HK-2 (cell line): ENCODE measurements at regions not wholly inside any gene's neighbourhood (a gene's known extent, or its start where the extent isn't known, plus 50 kb on each side); places are given as distances from the start of the nearest gene placed in this dataset.
"Not testable (repeated sequence)": the region's sequence is repeated elsewhere in the genome, so short reads cannot be mapped to it uniquely, and the experiment has no call there.

Experiments
- DNase-seq: peaks from one replicate; pipeline ENCODE4 v3.0.0-alpha.2; 2018; ENCODE audit not compliant: unreplicated experiment

DNA sequence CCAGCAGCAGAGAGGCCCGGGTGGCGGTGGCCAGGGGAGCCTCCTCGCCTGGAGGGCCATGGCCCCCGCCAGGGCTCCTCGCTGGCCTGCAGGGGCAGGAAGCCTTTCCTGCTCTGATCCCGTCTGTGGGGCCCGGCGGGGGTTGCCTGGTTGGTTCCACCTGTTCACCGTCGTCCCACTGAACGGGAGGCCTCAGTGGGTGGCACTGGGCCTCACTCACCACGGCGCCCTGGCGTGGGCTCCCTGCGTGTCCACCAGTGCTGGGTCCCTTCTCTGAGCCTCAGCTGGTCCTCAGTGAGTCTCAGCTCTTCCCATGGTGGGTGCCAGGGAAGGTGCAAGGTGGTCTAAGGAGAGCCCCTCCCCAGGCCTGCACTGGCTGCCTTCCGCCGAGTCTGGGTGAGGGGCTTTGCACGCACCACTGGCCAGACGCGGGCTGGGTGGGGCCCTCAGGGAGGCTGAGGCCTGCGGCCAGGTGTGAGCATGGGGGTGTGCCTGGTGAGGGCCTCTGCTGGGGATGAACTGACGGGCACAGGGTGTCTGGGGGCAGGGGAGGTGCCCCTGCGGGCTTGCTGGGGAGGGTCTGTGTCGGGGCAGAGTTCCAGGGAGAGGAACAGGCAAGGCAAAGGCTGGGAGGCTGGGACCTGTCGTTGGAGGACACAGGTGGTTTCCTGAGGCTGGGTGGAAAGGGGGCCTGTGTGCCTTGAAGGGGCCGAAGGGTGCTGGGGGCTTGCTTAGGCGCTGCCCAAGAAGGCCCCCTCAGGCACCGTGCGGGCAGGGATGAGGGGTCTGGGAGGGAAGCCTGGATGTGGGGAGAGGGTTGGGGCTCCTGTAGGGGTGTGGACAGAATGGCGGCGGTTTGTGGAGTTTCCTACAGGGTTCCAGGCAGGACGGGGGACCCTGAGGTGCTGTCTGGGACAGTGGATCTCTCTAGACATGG lies 339.8 kb downstream of the TMEM121 start:
- no peak for DNase-seq

DNA sequence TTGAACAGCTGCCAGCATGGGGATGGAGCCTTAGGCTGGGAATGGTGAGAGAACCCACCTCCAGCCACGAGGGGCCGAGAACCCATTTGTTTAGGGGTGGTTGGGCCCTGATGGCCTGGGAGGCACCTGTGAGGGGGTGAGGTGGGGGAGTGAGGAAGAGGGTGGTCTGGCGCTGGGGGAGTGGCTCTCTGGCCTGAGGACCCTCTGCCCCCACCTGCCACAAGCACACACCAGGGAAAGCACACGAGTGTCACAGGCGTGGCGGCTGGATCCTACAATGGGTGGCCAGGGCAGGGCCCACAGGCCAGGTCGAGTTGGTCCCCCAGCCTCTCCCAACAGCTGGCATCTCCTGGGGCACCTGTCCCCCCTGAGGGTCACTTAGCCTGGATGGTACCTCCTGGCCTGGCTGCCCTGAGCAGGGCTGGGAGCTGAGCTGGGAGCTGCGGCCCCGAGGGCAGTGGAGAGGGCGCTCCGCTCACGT lies 340.5 kb downstream of the TMEM121 start:
- DNase-seq, result no peak

DNA sequence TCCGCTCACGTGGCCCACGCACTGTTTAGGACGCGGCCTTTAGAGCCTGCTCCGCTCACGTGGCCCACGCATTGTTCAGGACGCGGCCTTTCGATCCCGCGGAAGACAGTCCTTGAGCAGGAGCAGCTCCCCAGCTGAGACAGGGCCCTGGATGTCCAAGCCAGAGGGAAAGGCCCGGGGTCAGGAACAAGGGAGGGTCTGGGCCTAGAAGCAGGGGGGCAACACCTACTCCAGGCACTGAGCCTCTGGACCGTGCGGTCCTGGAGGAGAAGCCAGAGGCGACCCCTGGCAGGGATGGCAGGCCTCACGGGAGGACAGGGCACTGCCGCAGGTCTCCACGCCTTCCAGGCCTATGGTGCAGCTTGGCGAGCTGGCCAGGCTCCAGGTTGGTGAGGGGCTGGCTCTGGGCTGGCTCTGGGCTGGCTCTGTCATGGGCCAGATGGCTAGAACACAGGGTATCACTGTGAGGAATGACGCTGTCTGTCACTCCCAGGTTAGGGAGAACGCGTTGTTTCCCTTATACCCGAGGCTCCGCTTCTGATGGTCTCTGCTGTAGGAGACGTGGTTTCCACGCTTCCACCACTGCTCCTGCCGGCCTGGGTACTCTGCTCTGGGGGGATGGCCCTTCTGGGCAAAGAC lies 341.7 kb downstream of the TMEM121 start:
- DNase-seq, result no peak

DNA sequence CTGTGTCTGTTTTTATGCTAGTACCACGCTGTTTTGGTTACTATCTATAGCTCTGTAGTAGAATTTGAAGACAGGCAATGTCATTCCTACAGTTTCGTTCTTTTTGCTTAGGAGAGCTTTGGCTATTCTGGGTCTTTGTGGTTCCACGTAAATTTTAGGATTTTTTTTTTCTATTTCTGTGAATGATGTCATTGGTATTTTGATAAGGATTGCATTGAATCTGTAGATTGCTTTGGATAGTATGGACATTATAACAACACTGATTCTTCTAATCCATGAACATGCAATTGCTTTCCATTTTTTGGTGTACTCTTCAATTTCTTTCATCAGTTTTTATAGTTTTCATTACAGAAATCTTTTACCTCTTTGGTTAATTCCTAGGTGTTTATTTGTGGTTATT lies 345.2 kb downstream of the TMEM121 start:
- DNase-seq, result no peak

DNA sequence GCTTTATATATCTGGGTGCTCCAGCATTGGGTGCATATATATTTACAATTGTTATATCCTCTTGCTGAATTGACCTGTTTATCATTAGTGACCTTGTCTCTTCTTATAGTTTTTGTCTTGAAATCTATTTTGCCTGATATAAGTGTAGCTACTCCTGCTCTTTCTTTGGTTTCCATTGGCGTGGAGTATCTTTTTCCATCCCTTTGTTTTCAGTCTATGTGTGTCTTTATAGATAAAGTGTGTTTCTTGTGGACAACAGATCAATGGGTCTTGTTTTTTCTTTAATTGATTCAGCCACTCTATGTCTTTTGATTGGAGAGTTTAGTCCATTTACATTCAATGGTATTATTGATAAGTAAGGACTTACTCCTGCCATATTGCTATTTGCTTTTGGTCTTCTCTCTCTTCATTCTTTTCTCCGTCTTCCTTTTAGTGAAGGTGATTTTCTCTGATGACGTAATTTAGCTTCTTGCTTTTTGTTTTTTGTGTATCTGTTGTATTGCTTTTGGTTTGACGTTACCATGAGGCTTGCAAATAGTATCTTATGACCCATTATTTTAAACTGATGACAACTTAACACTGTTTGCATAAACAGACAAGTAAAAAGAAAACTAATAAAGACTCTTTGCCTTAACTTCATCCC lies 347.6 kb downstream of the TMEM121 start:
- DNase-seq, result no peak

DNA sequence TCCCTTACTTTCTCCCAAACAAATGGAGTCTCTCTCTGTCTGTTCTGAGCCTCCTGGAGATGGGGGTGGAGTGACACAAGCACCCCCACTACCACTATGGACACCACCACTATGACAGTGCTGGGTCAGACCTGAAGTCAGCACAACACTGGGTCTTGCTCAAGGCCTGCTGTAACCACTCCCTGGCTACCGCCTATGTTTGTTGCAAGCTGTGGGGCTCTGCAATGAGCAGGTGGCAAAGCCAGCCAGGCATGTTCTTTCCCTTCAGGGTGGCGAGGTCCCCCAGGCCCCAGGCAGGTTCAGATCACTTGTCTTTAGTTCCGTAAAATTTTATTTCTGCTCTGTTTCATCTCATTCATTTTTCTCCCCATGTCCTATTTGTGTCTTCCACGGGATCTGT lies 349.8 kb downstream of the TMEM121 start:
- no peak for DNase-seq

DNA sequence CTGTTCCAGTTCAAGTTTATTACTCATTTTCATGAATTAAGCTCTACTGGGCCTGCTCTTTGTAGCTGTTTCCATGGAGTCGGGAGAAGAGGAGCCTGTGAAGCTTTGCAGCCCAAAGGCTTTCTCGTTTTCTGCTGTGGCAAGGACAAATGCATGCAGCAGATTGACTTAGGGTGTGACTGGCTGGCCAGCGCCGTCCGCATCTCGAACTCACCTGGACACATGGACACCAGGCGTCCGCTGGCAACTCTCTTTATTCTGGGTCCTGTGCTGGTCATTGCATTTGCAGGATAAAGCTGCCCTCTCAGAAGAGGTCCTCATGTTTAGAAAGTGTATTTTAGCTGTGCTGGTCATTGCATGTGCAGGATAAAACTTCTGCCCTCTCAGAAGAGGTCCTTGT lies 350.4 kb downstream of the TMEM121 start:
- DNase-seq, result no peak

DNA sequence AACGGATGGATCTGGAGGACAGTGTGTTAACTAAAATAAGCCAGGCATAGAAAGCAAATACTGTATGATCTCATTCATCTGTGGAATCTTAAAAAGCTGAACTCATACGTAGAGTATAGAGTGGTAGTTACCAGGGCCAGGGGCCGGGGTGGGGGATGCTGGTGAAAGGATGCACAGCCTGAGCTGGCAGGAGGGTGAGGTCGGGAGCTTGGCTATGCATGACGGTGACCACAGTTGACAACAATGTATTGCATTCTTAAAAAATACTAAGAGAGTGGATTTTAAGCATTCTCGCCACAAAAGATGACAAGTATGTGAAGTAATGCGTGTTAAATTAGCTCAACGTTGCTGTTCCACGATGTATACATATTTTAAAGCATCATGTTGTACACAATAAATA lies 351.3 kb downstream of the TMEM121 start:
- no peak for DNase-seq

DNA sequence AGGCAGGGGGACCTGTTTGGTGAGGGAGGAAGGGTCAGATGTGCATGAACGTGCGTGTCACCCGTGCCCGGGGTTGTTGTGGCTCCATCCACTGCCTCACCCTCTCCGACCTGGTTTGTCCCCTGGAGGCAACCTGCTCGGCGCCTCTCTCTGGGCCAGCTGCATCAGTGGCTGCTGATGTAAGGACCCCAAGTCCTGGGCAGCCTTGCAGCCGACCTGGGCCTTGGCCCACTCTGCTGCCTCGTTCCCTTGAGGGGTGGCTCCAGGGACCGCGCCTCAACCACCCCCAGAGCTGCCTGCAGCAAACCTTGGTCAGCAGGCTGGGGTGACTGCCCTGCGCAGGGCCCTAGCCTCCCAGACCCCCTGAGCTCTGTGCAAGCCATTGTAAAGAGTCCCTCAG lies 351.7 kb downstream of the TMEM121 start:
- no peak for DNase-seq

DNA sequence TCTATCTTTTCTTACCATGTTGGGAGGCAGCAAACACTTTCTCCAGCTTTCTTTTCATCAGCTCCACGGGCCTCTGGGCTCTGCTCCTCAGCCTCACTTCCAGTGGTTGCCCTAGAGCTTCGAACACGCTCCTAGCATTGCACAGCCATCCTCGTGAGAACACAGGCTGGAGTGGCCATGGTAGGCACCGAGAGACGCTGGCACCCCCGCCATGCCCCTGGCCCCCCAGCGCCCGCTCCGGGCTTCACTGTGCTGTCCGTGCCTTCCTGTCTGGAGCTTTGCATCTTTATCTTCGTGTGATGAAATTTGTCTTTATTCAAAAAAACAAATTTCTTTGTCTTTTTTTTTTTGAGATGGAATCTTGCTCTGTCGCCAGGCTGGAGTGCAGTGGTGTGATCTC lies 352.2 kb downstream of the TMEM121 start:
- DNase-seq, result no peak

DNA sequence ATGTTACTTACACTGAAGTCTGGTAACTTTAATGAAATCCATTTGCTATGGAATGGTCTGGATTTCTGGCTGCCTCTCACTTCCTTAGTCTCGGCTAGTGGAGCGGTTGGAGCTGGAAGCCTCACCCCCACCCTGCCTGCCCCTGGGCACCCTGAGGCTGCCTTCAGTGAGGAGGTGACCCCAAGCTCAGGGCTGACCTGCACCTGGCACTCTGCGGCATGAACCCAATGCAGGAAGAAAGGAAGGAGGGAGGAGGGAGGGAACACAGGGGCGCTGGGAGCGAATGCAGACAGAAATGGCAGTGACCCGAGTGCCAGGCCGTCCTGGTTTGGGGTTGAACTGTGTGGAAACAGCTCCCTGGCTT lies 353.1 kb downstream of the TMEM121 start:
- no peak for DNase-seq

DNA sequence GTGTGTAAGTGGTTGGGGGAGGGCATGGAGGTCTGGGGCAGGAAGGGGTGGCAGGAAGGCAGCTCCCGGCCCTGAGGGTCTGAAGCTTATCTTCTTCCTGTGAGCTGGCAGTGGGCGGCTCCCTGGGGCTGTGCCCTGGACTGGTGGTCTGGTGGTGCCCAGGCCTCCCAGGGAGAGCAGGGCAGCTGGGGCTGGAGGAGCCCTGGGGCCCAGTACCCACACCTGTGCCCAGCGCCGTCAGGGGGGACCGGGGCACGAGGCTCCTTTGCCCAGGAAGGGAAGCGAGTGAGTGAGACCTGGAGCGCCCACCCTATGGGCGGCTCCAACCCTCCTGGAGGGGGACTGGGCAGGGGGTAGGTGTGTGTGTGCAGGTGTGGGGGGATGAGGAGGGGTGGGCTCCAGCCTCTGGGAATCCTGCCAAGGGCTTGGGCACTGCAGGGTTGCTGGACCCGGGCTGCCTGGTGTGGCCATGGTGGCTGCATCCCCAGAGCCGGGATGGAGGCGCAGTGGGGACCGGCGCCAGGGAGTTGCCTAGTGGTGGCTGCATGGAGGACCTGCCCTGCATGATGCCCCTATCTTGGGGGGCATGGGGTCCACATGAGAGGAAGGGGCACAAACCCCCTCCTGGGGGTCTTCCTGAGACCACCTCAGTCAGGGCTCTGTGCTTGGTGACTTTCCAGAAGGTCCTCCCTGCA lies 353.6 kb downstream of the TMEM121 start:
- no peak for DNase-seq

DNA sequence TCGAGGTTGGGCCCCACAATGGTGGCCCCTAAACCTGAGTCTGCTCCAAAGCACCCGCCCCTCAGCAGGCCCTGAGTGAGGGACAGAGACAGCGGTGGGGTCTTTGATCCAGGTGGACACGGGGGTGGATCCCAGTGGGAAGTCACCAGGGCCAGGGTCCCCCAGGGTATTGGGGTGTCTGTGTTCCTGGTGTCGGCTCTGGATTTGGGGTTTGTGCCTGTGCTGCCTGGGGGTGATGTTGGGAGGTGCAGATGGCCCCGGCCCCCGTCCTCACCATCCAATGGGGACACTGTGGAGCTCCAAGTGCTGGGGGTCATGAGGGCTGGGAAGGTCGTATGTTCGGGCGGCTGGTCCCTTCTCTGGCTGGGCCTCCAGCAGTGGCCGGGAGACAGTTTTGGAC lies 354.2 kb downstream of the TMEM121 start:
- DNase-seq, result no peak

DNA sequence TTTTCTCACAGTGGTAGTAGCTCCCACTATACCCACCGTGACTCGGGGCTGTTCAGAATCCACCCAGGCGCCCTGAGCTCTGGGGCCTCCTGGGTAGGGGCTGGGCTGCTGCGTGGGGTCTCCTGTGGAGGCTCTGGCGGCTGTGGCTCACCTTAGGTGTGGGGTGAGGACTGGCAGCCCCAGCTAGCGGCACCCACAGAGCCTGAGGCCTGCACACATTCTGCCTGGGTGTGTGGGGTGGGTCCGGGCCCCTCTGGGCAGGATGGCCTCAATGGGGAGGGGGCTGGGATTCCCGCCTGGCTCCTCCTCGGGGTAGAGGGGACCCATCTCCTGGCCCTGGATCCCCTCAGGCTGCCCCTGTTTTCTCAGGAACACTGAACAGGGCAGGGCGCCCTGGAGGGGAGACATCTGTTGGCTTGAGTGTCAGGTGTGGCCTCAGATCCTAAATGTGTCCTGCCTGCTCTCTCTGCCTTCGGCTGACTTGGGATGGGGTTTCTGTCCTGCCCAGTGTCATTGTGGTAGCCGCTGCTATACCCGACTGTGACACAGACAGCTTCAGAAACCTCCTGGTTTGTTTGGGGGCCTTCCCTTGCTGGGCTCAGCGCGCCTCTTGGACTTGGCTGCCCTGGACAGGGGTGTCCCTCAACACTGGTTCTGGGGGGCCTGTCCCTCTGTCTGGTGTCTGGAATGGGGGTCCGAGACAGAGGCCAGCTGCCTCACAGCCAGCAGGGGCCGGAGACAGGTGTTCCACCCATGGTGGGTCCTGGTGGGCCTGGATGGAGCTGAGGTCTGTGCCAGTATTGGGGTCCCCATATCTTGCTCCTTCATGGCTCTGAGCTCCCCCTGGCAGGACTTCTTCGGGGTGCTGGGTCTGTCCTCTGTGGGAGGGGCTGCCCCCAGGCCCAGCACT lies 354.9 kb downstream of the TMEM121 start:
- DNase-seq, result no peak

DNA sequence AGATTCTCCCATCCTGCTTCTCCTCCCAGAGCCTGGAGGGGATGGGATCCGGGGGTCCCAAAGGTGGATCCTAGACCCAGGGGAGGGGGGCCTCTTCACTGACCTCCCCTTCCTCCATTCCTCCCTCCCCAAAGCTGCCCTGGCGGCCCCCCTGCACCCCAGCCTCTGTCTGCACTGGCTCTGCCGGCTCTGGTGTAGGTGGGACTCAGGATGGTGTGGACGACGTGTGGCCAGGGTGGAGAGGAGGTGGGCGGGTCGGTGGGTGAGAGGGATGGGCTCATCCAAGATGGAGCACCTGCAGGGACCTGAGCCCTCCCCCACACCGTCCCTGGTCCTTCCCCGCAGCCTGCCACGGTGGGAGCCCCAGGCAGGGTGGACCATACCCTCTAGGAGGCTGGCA lies 355.6 kb downstream of the TMEM121 start:
- not testable (repeated sequence) for DNase-seq

DNA sequence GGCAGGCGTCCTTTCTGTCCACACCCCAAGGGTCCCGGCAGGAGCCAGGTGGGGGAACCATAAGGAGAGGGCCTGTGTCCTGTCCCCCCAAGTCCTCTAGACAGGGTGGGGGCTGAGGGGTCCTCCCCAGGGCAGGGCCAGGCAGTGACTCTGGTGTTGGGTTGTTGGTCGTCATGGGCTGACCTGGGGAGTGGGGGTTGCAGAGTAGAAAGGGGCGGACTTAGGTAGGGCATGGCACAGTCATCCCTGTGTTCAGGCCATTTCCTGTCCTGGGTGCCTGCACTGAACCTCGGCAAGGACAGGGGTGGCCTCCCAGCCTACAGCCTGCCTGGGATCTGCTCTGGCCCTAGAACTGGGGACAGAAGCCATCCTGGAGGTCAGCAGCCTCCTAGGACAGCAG lies 356.2 kb downstream of the TMEM121 start:
- no peak for DNase-seq

DNA sequence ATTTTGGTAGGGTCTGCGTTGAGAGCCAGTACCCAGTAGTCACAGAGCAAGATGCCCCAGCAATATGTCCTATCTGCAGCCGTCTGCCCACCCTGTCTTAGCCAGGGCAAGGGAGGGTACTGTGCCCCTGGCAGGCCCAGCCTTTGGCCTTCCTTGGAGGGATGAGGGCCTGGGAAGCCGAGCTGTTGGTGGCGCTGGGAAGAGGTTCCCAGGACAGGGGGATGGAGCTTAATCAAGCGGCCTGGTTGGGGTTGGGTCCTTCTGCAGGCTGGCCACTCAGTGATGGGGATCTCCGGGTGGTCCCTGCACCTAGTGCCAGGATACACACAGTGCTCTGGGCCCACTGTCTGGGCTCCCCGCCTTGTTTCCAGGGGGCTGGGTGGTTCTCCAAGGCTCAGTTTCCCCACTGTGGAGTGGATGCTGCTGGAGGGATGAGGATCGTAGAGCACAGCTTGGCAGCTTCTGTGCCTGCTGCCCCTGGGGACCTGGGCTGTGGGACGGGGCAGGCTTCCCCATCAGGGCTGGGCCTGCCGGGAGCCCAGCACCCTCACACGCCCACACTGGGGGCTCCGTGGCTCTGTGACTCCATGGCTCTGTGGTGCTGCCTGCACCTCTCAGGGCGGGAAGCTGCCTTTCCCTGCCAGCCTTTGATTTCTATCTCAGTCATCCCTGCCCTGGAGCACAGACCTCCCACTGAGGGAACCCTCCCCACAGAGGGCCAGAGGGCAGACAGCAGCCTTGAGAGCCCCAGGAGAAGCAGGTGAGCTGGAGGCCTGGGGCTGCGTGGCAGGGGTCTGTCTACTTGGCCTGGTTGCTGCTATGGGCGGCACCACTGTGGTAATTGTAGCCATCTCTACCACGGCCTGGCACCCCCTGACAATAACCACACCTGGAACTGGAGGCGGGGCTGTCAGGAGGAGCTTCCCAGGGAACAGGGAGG lies 357.0 kb downstream of the TMEM121 start:
- DNase-seq, result no peak

DNA sequence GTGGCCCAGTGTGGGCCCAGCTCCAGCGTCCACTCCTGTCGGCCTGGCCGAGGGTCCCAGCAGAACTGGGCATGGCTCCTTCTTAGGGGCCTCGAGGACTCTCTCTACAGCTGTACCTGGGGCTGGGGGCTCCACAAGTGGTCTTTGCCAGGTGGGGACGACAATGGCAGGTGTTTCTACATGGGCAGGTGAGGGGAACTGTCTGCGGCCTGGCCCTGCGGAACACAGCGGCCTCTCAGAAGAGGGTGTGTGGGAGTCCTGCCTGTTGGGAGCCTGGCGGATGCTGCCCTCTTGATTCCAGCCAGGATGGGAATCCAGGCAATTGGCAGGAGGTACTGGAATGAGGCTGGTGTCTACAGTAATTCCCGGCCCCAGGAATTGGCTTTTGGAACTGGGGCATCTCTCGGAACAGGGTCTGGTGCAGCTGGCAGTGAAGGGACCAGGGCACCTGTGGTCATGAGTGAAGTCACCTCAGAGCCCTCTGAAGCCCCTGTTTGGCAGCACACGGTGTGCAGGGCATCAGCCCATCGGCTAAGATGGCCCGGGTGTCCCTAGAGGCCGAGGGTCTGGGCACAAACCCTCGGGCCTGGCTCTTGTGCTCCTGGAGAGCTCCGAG lies 357.9 kb downstream of the TMEM121 start:
- not testable (repeated sequence) for DNase-seq

DNA sequence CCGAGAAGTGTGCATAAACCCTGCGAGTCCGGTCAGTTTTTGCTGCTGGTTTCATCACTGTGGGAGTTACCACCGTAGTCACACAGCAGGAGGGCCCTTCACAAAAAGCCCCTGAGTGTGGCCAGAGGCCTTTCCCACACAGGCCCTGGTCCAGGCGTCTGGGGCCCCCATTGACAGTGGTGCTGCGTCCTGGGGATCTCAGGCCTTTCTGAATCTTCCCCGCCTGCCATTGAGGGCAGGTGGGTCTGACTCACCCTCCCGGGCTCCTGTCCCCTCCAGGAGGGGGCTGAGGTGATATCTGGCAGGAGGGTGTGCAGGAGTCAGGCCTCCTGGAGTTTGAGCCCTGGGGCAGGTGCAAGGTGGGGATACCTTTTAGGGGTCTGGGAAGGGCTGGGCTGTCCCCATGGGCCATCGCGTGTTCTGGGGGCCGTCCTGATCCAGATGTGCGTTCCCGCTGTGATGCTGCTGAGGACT lies 358.5 kb downstream of the TMEM121 start:
- DNase-seq, result no peak
